ENCODE measurements at regions not wholly inside any gene's neighbourhood (a gene's known extent, or its start where the extent isn't known, plus 50 kb on each side); places are given as distances from the start of the nearest gene placed in this dataset.

GRCh38 chr5:124670722-124671184 lies 75.7 kb downstream of the ZNF608 start:
- CTCF ChIA-PET = no interaction called here
- Mint-ChIP-seq H3K4me3 (ENCODE audit: low read depth, unreplicated experiment) (no peak overlapping the region), H3K9me3 (ENCODE audit: low read depth, unreplicated experiment) (no peaks in the 10 kb centered on the region), H3K36me3 (ENCODE audit: insufficient read depth, unreplicated experiment) (no peaks in the 10 kb centered on the region), H3K27ac (ENCODE audit: unreplicated experiment) (no peak overlapping the region), H3K27me3 (ENCODE audit: unreplicated experiment) (no peaks in the 10 kb centered on the region), H3K4me1 (ENCODE audit: low read depth, unreplicated experiment) (no peaks in the 10 kb centered on the region)
- intact Hi-C loops (cut with micrococcal nuclease; ENCODE audit: unreplicated experiment) = no loop called here
- BruUV-seq (replicated peaks) = no TSS peak
- no peak for DNase-seq
- TF ChIP-seq CTCF (IDR thresholded peaks at IDR 0.05; ENCODE audit: unreplicated experiment) = no peak

- CTCF ChIA-PET = no interaction called here
- intact Hi-C loops (cut with micrococcal nuclease; ENCODE audit: unreplicated experiment) = loop anchor here (10.0 kb wide), 2 partner anchors 345 to 815 kb away; no protein-coding TSS in a partner anchor
- Mint-ChIP-seq H3K9me3 (ENCODE audit: low read depth, unreplicated experiment) (no peaks in the 10 kb centered on the region), H3K4me1 (ENCODE audit: low read depth, unreplicated experiment) (no peaks in the 10 kb centered on the region), H3K27ac (ENCODE audit: unreplicated experiment) (no peak overlapping the region), H3K27me3 (ENCODE audit: unreplicated experiment) (no peaks in the 10 kb centered on the region), H3K36me3 (ENCODE audit: insufficient read depth, unreplicated experiment) (no peaks in the 10 kb centered on the region), H3K4me3 (ENCODE audit: low read depth, unreplicated experiment) (no peak overlapping the region)
- no peak for TF ChIP-seq CTCF (IDR thresholded peaks at IDR 0.05; ENCODE audit: unreplicated experiment)
- DNase-seq = no peak
- BruUV-seq (replicated peaks) = no TSS peak
Measured at GRCh38 chr5:124669956-124670721, 76.3 kb downstream of the ZNF608 start.

- Mint-ChIP-seq H3K27me3 (ENCODE audit: unreplicated experiment) (no peaks in the 10 kb centered on the region), H3K4me3 (ENCODE audit: low read depth, unreplicated experiment) (no peak overlapping the region), H3K27ac (ENCODE audit: unreplicated experiment) (no peak overlapping the region)
Measured at GRCh38 chr5:124669300-124669648, 77.2 kb downstream of the ZNF608 start.

More at GRCh38 chr5:124669300-124669648, 77.2 kb downstream of the ZNF608 start:
- H3K9me3 Mint-ChIP-seq (ENCODE audit: low read depth, unreplicated experiment) = no peaks in the 10 kb centered on the region
- CTCF ChIA-PET = no interaction called here
- intact Hi-C loops (cut with micrococcal nuclease; ENCODE audit: unreplicated experiment) = loop anchor here (10.0 kb wide), 2 partner anchors 346 to 816 kb away; no protein-coding TSS in a partner anchor
- H3K36me3 Mint-ChIP-seq (ENCODE audit: insufficient read depth, unreplicated experiment) = no peaks in the 10 kb centered on the region
- DNase-seq = no peak
- TF ChIP-seq CTCF (IDR thresholded peaks at IDR 0.05; ENCODE audit: unreplicated experiment) = no peak
- BruUV-seq (replicated peaks) = no TSS peak
- no peaks in the 10 kb centered on the region for H3K4me1 Mint-ChIP-seq (ENCODE audit: low read depth, unreplicated experiment)
